Liver (tissue), 3 donors: ENCODE measurements at regions not wholly inside any gene's neighbourhood (a gene's known extent, or its start where the extent isn't known, plus 50 kb on each side); places are given as distances from the start of the nearest gene placed in this dataset.
"Not testable (repeated sequence)": the region's sequence is repeated elsewhere in the genome, so short reads cannot be mapped to it uniquely, and the experiment has no call there.

ENCODE experiments used
- CTCF ChIP-seq: fragments of 150-350 bp; IDR thresholded peaks from 2 replicates; pipeline ENCODE4 v1.5.1; 2017; ENCODE audit warnings: improper control_type of control experiment, low read depth, low read length; ENCODE audit not compliant: missing input control
- FOXA2 ChIP-seq: IDR thresholded peaks from 2 replicates; pipeline ENCODE4 v1.6.1; 2016; ENCODE audit warnings: antibody characterized with exemption
- GABPA ChIP-seq, 2 donors: IDR thresholded peaks in 1 of 2; conservative IDR thresholded peaks in 1 of 2; 2 replicates each; pipeline ENCODE4 v1.6.1; 2016; ENCODE audit warnings: antibody characterized with exemption in 2 of 2, mild to moderate bottlenecking in 1 of 2, moderate library complexity in 1 of 2
- MAX ChIP-seq: IDR thresholded peaks from 2 replicates; pipeline ENCODE4 v1.6.1; 2016; ENCODE audit warnings: antibody characterized with exemption
- RAD21 ChIP-seq, 2 donors: IDR thresholded peaks; 2 replicates each; pipeline ENCODE4 v1.6.1; 2016; ENCODE audit warnings: antibody characterized with exemption in 2 of 2, mild to moderate bottlenecking in 2 of 2
- ZBTB33 ChIP-seq: IDR thresholded peaks from 2 replicates; pipeline ENCODE4 v1.6.1; 2016; ENCODE audit warnings: antibody characterized with exemption
- donor health status: healthy.
- donor health status: healthy.

DNA sequence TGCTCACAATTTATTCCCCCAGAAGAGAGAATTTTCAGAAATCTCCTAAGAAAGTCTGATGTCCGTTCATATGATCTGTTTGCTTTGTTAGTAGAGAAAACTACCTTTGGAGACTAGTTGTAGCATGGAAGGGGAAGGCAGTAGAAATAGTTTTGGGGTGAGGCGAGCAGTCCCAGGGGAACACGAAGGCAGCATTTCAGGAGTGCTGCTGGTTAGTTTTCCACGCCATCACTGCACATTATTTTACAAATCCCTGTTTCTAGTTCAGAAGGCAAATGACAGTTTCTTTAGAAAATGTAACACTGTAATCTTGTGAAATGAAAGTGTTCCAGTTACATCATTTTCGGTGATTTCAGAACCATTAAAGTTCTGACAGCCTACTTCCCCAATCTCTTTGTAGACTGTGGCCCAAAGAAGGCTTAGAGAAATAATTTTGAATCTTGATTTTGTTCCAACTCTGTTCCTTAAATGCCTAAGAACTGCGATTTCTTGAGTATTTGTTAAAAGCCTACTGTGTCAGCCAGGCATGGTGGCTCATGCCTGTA lies 123.8 kb downstream of the LAT start:
- not testable (repeated sequence) for TF ChIP-seq RAD21 (IDR thresholded peaks at IDR 0.05); CTCF; GABPA (IDR thresholded peaks at IDR 0.05 in 1 of 2, conservative IDR thresholded peaks at IDR 0.05 in 1 of 2); FOXA2; ZBTB33; MAX
